Cerebellar cortex (tissue), 1 donor: ENCODE measurements at regions not wholly inside any gene's neighbourhood (a gene's known extent, or its start where the extent isn't known, plus 50 kb on each side); places are given as distances from the start of the nearest gene placed in this dataset.
A peak's percentile ranks its signal among the peaks of the same experiment; 100 is the strongest.

Source experiments
- DNase-seq: peaks from one replicate; pipeline ENCODE4 v3.0.0-alpha.2; 2015; ENCODE audit warnings: low spot score

DNA sequence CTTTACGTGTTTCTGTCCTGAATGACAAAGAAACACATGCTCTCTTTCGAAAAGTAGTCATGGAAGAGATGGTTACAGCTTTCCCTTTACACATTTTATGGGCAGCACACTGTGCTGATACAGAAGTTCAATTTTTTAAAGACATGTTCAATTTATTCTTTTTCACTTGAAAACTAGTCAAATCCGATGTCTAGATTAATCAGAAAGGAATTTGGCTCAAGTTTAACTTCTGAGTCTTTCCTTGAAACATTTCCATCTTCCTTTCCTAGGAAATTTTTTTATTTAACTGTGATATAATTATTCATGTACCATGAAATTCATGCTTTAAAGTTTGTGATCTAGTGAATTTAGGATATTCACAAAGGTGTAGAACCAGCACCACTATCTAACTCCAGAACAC, 360.1 kb downstream of the TNS3 start:
- DNase-seq, result no peak

GRCh38 chr7:47218378-47219176, 363.3 kb downstream of the TNS3 start:
- no peak for DNase-seq

GRCh38 chr7:47217570-47218360, 364.1 kb downstream of the TNS3 start:
- DNase-seq, result no peak

DNA sequence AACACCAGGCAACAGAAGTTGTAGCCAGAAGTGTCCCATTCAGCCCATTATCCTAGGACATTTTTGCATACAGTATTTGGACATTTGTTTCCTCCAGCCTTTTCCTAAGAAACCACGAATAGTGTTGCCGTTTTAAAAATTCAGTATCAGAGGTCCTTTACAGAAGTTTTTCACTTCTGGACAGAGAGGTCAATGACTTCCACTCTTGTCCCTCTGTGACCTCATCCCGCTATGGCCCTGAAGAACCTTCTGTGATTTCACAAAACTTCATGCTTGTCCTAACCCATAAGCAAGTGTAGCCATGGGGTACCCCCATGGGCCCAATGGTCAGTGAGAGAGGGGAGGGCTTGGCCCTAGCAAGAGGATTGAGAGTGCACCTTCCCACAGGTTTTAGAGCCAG, 364.8 kb downstream of the TNS3 start:
- no peak for DNase-seq

DNA sequence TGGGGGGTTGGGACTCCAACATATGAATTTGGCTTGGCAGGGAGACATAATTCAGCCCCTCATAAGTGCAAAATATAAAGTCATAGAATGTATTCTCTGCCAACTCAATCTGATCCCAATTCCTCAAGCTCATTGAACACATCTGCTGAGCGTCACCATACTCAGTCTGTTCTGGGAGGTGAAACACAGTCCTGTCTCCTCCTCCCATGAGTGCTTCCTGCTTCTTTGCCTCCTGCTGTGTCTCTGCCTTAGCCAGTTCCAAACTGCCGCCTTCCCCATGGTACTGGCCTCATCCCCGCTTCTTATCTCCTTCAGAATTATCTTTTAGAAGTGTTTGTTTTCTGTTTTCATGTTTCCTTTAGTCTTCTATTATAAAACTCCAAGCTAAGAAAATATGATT, 365.5 kb downstream of the TNS3 start:
- DNase-seq, result no peak

GRCh38 chr7:47215640-47216039, 366.3 kb downstream of the TNS3 start:
- DNase-seq, result no peak

DNA sequence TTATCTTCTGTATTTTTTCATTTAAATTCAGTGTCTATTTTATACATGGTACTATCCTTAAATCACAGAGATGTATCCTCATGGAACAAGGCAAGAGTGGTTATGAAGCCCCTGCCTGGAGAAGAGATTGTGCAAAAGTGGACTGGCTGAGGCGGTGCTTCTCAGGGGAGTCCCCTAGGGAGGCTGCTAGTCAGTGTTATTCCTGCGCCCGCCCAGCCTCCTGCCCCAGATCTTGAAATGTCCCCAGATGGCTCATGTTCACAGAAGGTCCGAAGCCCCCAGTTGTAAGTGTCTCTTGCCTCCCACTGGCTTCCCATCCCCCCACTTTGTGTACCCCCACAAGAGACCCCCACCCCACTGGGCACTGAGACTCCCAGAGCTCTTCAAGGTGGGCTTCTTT, 366.9 kb downstream of the TNS3 start:
- DNase-seq, result no peak

DNA sequence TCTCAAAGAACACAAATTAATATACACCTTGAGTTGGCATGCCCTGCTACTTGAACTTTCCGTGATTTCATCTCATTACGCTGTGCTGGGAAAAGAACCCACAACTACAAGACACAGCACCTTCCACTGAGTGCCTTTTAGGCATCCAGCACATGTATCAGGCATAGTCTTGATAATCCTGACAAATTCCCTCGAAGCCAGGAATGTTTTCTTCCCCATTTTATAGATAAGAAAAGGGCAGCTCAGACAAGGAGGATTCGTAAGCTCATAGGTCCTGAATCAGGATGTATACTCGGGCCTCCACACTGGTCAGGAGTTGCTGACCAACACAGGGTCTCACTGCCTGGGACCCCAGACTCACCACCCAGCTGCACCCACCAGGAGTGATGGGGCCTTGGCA, 368.6 kb downstream of the TNS3 start:
- no peak for DNase-seq

DNA sequence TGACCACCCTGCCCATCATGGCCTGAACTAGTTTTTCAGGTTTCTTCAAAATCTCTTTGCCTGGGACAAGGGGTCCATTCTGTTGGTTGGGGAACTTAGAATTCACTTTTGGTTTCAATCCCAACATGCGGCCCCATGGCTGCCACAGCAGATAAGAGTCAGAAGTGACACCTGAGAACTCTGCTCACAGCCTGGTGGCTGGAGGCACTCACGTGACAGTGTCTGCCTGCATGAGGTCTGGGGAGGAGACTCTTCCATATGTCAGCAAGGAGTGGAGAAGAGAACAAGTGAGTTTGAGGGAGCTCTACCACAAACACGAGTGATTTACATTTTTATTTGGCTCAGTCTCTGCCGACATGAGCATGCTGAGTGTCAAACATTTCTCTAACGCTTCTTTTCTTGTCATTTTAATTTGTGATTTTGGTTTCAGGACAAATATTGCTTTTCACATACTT, 370.4 kb downstream of the TNS3 start:
- no peak for DNase-seq

DNA sequence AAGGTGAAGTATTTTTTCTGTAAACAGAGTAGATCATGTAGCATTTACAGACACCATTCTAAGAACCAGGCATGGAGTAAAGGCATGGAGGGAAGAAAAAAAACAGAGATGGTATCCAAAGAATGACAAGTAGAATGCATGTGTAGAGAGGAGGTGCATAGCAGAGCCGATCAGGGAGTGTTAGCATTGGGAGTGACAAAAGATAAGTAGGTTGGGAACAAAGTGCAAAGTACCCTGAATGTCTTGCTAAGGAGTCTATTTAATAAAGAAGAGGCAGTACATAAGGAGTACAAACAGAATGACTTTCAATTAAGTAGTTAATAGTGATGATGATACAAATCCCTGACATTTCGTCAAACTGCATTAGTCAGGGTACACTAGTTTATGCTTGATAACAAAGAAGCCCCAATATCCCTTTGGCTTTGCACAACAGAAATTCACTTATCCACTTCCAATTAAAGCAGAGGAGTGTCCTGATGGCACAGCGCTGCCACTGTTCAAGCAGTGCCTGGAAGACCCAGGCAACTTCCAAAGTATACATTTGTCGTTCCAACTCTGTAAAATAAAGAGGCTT, 371.5 kb downstream of the TNS3 start:
- DNase-seq, result no peak

DNA sequence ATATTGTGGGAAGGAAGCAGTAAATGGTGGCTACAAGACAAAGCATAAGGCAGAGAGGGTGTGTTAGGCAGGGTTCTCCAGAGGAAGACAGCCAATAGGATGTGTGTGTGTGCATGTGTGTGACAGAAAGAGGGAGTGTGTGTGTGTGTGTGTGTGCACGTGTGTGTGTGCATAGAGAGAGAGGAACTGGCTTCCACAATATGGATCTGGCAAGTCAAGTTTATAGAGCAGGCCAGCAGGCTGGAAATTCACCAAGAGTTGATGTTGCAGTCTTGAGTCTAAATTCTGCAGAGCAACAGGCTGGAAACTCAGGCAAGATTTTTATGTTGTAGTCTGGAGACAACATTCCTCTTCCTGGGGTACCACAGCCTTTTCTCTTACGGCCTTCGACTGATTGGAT, 374.0 kb downstream of the TNS3 start:
- DNase-seq, result no peak

DNA sequence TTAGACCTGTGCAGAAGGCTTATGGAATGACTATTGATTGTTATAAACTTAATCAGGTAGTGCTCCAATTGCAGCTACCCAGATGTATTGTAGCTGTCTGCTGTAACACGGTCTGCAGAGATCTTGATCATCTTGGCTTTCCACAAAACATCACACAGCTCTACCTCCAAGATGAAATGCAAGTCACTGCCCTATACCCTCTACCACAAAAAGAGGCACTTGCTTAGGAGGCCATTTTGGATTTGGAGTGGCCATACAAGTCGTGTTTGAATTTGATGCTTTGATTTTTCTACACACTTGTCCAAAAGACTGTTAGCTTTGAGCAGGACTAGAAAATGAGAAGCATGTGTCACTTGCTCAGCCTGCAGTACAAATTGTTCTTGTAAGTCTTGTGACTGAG, 377.2 kb downstream of the TNS3 start:
- DNase-seq, result no peak

- DNase-seq, result no peak
Measured at GRCh38 chr7:47202146-47202783, 379.6 kb downstream of the TNS3 start.

DNA sequence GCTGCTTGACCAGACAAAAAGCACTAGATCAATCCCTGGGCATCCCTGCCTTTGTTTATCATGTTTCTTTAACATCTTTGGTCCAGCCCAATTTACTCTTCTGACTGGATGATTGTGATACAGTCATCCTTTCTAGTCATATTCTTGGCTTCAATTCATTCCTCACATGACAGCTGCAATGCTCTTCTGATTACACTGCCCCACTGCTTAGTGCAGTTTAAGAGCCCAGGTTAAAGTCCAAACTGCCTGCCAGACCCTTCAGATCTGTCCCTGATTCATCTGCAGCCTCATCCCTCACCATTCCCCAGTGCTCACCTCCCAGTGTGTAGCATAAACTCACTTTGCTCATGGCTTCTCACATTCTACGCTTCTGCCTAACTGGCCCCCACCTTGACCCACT, 383.8 kb downstream of the TNS3 start:
- DNase-seq, result no peak

DNA sequence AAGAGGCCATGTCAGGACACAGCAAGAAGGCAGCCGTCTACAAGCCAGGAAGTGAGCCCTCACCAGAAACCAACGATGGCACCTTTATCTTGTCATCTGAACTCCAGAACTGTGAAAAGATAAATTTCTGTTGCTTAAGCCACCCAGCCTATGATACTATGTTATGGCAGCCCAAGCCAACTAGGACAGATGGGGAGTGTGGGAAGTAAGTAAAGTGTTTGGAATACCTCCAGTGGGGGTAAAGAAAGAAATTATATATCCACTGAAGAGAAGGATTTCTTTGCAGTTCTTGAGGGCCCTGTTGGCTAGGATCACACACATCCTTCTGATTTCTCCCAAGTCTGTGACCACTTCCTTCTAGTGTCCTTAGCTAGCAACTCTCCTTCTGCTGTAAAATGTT, 384.4 kb downstream of the TNS3 start:
- no peak for DNase-seq

DNA sequence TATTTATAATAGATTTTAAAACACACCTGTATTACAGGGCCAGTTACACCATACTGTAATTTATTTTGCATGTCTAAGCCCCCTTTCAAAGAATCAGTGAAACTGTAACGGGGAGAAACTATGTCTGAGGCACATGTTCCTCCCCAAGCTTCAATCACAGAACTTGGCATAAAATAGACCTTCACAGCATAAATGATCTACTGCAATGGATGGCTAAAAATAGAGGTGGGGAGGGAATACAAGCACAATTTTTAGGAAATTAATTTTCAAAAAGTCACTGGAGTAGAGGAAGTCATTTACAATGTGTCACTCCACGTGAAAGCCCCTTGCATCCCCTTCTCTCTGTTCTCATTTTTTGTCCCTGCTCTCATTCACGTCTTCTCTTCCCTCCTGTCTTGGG, 385.2 kb downstream of the TNS3 start:
- no peak for DNase-seq

DNA sequence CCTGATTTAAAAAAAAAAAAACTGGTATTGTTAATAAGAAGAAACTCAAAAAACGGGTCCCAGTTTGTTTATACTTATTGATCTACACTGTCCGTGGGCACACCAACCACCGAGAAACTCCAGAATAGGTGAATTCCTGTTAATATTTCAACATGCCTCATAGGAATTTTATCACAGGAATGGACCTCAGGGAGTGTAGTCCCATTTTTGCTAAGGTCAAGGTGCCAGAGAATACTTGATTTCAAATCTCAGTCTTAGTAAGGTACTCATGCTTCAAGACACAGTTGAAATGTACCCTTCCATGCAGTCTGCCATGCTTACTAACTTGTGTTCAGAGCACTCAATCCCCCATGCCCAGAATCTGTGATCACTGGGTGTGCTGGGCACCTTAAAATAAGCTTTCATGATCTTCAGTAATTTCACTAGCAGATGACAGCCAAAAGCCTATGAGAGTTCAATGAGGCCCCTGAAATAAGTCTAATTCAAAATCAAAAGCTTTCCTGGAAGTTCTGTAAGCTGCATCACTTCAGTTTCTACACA, 385.7 kb downstream of the TNS3 start:
- DNase-seq, result no peak

GRCh38 chr7:47195641-47196040, 386.3 kb downstream of the TNS3 start:
- peak; percentile 5 for DNase-seq

- no peak for DNase-seq
Measured at GRCh38 chr7:47194516-47195057, 387.3 kb downstream of the TNS3 start.

DNA sequence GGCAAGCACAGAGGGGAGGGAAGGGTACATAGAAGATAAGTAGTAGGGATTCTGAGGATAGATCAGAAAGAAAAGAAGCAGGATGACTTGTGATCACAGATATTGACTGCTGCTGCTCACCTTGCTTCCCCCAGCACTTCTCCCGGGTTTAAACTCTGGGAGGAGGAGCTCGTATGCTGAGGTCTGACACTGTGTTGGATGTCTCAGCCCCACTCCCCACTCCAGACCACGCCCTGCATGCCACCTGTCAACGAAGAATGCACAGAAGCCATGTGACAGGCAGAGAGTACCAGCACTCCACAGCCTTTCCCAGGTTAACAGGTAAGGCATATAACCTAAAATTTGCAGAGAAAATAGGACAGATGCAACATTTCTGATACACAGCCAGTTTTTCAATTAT, 388.9 kb downstream of the TNS3 start:
- no peak for DNase-seq

DNA sequence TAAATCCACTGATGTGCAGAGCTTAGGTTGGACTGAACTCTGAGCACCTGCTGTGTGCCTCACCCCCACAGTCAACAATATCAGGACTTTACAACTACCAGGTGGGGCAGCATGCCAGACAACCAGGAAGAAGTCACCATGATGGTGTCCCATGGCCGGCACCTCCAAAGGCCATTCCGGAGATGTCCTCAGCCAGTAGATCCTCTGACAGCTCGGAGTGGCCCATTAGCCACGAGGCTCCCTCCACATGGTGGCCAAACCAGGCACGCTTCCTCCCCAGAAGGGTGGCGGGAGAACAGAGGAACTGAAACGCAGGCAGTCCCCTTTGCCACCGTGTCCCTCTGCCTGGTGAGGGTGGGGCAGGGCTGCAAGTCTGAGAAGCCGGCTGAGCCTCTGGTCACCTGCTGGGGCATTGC, 390.0 kb downstream of the TNS3 start:
- no peak for DNase-seq

DNA sequence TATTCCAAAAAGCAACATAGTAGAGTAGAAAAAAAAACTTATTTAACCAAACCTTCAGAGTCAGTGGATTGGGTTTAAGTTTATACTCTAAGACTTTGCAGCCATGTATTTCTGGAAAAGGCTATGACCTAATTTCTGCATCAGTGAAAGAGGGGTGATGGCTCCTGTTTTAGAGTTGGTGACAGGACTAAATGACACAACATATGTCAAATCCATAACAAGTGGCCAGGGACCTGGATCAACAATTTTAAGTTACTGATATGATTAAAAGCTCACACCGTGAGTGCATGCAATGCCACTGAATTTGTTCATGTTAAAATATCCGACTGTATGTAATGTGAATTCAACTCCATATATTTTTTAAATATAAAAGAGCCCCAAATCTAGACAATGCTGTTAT, 390.6 kb downstream of the TNS3 start:
- peak; percentile 8 for DNase-seq
